Left renal pelvis (tissue), 4 donors: ENCODE measurements at regions not wholly inside any gene's neighbourhood (a gene's known extent, or its start where the extent isn't known, plus 50 kb on each side); places are given as distances from the start of the nearest gene placed in this dataset.

Source experiments
- DNase-seq, 4 donors: peaks; one replicate each; pipeline ENCODE4 v3.0.0-alpha.2; 2013; ENCODE audit warnings: low read depth in 4 of 4, low spot score in 3 of 4

DNA sequence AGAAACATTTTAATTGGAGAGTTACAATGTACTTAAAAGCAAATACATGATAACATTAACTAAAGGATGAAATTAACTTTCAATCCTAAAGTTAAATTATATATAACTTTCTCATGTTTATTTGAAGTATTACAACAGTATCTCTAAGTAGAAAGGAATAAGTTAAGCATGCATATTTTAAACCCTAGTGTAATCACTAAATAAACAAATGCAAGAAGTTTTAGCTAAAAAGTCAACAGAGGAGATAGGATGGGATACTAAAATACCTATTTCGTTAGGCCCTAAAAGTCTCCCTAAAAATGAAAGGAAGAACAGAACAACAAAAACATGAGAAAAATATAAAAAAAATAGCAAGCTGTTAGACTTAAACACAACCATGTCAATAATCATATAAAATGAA lies 361.3 kb upstream of the THBS1 start:
- no peak for DNase-seq

DNA sequence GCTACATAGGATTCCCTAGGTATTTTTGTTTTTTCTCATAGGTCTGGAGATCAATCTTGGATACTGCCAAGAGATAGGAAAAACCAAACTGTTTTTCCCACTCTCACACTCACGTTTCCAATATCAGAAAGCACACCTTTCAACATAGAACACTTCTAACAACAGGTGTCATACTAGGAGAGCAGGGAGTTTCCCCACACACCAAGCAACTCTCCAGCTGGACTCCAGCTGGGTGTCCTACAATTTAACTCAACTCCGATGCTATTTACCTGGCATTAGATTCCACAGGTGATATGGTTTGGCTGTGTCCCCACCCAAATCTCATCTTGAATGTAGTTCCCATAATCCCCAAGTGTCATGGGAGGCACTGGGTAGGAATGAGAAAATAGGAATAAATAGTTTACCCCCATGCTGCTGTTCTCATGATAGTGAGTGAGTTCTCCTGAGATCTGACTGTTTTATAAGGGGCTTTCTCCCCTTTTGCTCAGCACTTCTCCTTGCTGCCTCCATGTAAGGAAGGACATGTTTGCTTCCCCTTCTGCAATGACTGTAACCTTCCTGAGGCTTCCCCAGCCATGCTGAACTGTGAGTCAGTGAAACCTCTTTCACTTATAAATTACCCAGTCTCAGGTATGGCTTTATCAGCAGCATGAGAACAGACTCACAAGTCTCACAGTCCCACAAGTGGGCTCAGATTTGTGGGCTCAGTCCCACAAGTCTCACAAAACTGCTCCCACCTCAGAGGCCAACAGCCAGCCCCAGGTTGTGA lies 354.5 kb upstream of the THBS1 start:
- no peak for DNase-seq

DNA sequence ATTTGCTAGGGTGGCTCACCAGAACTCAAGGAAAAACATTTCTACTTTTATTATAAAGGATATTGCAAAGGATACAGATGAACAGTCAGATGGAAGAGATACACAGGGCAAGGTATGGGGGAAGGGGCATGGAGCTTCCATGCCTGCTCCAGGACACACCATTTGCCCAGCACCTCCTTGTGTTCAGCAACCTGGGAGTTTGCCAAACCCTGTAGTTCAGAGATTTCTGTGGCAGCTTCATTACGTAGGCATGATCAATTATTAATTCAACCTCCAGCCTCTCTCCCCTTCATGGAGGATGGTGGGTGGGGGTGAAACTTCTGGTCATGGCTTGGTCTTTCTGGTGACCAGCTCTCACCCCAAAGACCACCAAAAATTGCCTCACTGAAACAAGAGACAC lies 353.9 kb upstream of the THBS1 start:
- no peak for DNase-seq

DNA sequence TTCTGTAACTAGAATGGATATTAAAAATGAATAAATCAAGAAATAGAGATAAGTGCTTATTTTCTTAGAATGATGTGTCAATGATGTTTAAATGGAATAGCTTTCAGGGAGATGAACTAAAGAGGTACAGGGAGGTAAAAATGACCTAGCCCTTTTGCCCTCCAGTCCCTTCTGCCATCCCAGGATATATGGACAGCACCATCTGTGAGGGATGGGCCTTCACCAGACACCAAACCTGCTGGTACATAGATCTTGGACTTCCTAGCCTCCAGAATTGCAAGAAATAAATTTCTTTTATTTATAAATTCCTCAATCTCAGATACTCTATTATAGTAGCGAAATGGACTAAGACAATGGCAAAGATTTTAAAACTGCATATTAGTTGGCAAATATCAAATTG lies 352.0 kb upstream of the THBS1 start:
- no peak for DNase-seq

DNA sequence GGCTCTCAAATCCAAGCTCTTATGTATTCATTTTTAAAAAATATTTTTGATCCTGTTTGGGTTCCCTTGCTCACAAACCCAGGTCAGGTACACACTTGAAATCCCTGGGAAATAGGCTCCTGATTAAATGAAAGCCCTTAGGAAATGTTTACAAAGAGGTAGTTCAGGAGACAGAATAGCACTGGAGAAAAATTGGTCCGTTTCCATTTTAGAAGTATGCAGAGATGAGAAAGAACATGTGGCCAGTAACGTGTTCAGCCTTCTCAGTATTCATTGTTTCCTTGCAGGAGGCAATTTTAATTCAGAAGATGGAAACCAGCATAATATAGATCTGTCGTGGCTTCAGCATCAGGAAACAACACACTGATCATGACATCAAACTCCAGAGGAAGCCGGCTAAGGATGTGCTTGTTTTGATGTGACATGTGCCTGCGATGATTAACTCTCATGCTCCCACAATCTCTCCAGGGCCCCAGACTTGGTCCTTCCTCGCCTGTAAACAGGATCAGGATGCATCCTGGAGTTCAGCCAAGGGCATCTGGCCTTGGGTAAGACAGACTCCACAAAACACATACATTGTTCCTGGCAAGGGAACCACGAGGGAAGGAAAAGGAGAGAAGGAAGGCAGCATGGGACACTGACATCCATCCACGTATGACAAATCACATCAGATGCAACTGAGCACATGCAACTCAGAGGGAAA lies 350.5 kb upstream of the THBS1 start:
- no peak for DNase-seq

DNA sequence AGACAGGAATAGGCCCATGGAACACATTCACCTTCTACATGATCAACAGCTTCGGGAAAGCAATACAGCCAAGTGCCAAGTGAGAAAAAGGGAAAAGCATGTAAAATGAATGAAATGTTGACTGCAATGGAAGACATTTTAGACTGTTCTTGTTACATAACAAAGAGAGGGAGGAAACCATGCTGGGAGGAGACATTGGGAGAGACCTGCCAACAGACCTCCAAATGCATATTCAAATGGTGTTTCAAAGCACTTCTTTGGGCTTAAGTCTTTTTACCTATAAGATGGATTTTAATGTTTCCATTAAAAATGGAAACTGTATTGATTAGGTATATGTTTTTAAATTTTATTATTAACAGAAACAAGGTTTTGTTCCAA lies 350.0 kb upstream of the THBS1 start:
- no peak for DNase-seq

DNA sequence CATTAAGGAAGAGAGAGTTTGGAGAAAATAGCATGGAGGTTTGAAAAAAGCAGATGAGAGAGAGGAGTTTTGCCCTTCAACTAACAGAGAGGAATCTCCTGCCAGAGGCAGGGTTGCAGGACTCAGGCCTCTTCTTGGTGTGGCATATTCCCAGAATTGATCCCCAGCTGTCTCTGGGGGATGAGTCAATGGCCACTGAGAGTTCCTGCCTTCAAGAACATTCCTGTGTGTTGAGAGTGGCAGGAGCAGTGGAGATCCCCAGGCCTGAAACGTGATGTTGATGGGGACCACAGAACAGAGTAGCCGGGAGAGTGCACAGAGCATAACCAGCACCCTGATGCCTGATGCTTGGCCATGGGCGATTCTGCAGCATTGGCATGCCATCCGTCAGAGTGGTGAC lies 348.4 kb upstream of the THBS1 start:
- DNase-seq: no peak

DNA sequence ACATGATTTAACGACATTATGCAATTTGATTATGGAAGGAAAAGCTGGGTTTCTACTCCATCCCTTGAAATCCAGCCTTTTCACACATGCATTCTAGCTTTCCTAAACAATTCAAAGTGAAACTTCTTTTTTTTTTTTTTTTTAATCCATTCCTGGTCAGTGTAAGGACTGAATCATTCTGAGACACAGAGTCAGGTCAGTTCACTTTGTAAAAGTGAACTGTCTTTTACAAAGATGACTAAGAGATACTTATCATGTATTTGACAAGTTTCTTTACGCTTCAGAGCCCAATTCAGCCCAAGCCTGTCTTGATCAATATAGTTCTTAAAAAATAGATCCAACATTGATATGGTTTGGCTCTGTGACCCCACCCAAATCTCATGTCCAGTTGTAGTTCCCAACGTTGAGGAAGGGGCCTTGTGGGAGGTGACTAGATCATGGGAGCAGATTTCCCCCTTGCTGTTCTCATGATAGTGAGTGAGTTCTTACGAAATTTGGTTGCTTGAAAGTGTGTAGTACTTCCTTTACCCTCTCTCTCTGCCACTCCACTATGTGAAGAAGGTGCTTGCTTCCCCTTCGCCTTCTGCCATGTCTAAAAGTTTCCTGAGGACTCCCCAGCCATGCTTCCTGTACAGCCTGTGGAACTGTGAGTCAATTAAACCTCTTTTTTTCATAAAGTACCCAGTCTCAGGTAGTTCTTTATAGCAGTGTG lies 345.6 kb upstream of the THBS1 start:
- DNase-seq: no peak

DNA sequence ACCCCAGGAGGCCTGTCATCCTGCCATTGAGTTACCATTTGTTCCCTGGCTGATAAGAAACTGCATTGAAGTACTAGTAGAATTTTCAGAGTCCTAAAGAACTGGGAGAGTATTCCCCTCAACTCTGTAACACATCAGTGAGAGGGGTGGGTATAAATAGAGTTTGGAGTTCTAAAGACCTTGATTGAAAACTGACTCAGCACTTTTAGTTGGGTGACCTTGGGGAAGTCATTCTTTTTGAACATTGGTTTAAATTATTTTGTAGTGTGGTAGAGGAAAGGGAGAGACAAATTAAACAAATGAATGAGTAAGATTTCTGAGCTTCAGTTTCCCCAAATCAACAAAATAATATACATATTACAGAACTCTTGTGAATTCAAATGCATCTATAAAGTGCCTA lies 344.5 kb upstream of the THBS1 start:
- DNase-seq: no peak

DNA sequence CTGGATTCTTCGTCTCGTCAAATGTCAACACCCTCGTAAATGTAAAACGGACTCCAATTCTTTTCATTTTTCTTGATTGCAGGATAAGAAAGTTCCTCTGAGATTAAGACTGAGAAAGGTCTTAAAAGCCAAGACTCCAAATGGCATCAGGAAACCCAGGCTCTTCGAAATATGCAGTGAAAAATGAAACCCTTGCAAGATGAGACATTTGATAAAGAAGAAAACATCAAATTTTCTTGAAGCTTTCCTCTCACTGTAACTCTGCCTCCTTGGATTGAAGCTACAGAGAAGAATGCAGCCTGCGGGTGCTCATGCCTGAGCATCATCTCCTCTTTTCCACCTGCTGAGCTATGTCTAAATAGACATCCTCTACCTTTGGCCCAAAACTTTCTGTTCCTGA lies 342.4 kb upstream of the THBS1 start:
- DNase-seq: no peak

DNA sequence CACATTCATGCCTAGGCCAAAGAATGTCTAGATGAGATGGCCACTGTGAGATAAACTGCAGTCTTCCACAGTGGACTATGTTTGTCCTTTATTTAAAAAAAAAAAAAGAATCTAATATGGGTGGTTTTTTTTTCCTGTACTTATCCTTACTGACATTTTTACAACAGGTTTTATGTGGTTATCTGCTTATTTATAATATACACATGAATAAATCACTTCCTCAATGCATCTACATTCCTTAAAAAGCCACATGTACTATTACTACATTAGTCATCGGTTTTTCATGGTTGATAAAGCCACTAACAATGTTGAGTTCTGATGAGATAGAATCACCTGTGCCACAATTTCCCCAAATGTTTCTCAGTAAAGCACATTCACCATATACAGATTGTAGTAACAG lies 341.3 kb upstream of the THBS1 start:
- no peak for DNase-seq

DNA sequence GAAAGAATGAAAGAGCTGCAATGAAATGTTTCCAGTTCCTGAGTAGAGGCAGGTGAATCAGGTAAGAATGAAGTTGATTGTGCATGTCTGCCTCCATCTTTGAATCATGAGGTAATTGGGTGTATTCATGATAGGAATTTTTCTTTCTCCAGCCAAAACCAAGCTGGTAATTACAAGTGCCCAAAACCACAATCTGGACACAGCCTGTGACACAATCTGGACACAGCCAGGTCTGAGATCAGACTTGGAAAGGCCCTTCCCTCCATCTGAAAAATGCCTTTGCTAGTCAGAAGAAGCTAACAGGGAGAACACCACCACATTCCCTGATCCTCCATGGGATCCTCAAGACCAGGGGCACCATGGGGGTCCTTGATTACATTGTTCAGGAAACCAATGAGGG lies 338.5 kb upstream of the THBS1 start:
- DNase-seq: no peak

DNA sequence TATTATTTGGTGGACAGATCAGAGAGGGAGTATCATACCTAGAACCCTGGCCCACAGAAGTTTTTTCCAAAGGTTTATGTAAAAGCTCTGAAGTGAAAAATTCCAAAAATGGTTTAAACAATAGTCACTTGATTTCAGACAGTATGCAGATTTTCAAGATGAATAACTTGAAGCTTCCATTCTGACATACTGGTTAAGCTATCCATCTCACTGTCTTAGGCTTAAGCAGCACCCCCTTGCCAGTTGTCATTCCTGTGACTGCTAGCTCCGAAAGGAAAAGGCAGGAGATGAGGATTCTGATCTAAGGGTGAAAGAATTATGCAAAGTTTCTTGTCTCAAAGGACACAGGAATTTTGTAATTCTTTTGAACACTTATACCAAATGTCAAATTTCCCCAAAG lies 337.5 kb upstream of the THBS1 start:
- DNase-seq: no peak

DNA sequence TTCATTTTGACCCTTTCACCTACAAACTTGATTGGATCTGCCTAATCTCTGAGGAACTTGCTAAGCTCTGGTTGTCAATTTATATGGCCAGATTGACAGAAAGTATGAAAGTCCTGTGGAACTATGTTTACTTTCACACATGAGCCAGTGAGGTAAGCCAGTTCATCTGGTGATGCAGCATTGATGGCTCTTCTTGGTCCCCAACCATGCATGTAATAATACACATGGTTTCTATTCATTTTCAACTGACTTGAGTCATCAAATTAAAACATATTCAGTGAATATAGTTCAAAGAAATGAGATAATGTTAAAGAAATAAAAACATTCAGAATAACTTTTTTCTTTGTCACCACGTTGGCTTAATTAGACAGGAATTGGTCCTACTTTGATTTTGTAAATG lies 336.1 kb upstream of the THBS1 start:
- no peak for DNase-seq

DNA sequence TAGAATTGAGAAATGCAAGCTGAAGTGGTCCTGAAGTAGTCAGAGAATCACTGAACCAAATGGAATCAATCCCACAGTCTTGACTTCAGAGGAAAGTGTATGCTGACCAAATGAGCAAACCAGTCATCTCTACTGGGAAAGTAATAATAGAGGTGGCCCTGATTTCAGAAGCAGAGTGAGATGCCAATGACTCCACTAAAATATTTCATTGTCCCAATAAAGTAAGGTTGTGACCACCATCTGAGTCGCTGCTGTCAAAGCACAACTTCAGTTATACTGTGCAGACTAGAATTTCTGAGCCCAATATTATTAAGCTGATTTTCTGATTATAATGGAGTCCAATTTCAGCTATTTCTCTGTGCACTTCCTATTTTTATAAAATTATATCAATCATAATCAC lies 334.4 kb upstream of the THBS1 start:
- no peak for DNase-seq

DNA sequence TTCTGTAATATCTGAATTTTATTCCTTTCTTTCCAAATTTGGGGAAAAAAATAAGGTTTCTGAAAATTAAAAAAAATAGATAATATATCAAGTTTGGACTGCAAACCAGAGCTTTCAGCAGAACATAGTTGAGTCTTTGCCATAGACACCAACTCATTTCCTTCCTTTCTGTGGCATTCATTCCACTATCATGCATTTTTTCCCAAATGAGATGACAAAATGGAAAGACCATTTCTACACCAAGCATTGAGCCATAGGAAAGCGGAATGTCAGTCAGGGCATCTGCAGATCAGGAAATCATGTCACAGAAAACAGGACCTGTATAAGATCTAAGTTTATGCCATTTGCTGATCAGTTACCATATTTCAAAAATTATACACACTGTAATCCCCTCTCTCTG lies 333.3 kb upstream of the THBS1 start:
- DNase-seq: no peak

DNA sequence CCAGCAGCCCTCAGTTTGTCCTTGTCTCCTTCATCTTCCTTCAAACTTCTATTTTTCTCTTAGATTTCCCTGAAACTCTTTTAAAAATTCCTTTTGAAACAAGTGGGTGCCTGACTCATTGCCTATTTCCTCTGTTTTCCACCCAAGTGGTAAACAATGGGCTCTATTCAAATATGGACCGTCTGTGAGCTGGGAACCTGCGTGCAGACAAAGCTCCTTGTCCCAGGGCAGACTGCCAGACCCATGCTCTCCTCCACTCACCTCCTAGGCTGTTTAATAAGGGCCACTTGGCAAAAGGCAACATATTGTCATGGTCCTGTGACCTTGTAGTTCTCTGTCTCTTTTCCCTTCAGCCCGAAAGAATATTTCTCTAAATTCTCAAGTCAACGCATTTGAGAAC lies 332.7 kb upstream of the THBS1 start:
- no peak for DNase-seq

DNA sequence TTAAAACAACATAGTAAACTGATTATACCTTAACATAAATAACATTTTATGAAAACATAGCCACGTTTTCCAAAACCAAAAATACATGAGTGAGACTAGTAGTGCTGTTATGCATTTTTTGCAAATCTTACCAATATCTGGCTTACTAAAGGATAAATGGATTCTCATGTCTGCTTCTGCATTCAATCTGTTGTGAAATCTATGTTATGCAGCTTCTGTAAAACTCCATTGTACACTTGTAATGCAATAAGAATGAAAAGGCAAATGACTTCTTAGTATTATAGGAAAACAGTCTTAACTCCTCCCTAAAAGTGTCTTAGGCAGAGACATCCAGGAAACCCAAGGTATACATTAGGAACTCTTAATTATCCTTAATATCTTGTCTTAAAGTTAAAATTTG lies 330.9 kb upstream of the THBS1 start:
- no peak for DNase-seq

DNA sequence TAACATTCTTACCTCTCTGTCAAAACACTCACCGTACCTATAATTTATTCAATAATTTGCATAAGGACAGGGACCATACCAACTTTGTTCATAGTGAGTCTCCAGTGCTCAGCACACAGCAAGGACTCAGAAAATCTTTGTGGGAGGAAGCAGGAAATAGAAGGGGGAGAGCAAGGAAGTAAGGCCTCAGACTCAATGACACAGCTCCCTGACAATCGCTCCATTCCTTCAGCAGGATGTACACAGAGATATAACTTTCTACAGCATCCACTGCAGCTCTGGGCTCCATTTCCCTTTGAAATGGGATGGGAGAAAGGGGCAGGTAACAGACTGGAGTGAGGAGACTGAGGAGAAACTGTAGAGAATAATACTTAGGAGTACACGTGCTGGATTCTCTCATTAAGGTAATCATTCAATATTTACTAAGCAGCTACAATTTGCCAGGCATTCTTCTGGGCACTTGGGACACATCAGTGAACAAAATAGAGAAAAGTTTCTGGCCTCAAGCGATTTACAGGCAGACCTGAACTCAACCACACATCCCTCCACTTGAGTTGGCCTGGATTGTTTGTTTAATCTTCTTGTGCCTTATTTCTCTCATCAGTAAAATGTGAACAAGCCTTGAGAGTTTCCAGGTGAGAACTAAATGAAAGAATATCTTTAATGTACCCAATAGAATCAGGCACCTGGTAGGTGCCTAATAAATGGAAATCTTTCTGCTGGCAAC lies 330.3 kb upstream of the THBS1 start:
- no peak for DNase-seq

DNA sequence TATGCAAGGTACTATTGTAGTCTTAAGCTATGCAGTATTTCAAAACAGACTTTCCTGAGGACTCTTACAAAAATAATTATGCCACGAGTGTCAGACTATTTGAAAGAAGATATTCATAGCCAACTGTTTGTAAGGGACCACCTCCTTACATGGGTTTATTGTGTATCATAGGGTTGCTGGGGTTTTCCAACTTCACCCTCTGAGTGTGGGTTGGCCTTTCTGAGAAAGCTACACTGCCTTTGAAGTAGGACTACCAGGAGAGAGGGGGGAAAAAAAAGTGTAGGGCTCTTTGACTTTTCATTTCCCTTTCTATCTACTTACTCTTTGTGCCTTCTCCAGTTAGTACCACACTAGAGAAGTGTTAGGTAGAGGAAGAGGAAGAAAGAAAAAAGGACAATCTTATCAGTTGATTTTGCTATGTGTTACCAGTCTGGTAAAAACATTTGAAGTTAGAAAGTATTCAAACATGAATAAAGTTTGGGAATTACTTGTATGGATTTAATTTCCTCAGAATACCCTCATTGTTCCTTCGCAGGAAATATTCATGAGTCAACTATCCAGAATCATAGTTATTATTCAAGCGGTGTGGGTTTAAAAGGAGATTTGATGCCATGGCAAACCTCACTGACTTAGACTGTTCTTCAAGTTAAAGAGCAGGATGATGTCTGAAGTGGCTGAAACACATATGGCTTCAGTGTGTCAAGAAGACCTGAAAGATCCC lies 329.3 kb upstream of the THBS1 start:
- DNase-seq: no peak

DNA sequence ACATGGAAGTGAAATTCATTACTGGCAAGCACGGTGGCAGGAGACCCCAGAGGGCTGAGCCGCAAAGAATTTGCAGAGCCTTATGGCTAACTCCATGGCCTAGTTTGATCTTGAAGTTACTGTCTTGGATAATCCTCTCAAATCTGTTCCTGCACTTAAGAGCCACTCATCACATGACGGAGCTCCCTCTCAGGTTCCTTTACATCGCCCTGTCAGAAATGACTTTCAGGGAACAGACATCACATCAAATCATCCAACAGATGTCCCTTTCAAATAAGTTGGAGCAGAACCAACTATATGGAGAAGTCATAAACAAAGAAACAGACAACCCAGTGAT lies 328.8 kb upstream of the THBS1 start:
- DNase-seq: no peak
